Bronchial epithelial cell (primary cell): ENCODE measurements at regions not wholly inside any gene's neighbourhood (a gene's known extent, or its start where the extent isn't known, plus 50 kb on each side); places are given as distances from the start of the nearest gene placed in this dataset.

Experiments
- DNase-seq: peaks from one replicate; pipeline ENCODE4 v3.0.0-alpha.2; 2010; ENCODE audit warnings: low read depth
- FAIRE-seq: peaks from 2 replicates; lab custom pipeline; 2011; peaks lifted over from hg19 to GRCh38; lab: Jason Lieb, UNC
- H3K27me3 ChIP-seq: 2 replicates; pipeline ENCODE4 v1.5.1; 2011; ENCODE audit warnings: low read length; ENCODE audit not compliant: control insufficient read depth, insufficient read depth
- H3K36me3 ChIP-seq: 2 replicates; pipeline ENCODE4 v1.5.1; 2011; ENCODE audit warnings: low read length; ENCODE audit not compliant: control insufficient read depth, insufficient read depth
- H3K4me3 ChIP-seq: 2 replicates; pipeline ENCODE4 v1.5.1; 2011; ENCODE audit warnings: mild to moderate bottlenecking, low read depth, low read length, control low read depth
- TF ChIP-seq, protein P1 (sequence below): IDR thresholded peaks from 2 replicates; pipeline ENCODE4 v1.5.1; 2011; ENCODE audit warnings: mild to moderate bottlenecking, moderate library complexity, low read length, control low read depth, inconsistent platforms; ENCODE audit not compliant: insufficient read depth, severe bottlenecking

DNA sequence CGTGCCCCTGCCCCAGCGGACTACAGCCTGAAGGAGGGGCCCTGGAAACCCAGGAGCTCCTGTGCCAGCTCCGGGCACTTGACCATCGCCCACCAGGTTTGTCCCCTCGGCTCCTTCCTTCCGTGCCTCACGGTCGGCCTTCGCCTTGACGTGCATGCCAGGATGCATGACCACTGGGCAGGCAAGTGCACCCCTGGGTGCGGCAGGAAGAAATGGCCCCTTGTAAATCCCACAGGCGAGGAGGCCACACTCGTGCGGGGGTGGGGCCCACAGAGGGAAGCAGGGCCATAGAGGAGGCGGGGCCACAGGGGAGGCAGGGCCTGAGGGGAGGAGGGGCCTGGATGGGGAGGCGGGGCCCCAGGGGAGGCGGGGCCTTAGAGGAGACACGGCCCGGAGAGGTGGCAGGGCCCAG lies 81.7 kb downstream of the YTHDF1 start:
- DNase-seq: no peak
- FAIRE-seq: no peak

DNA sequence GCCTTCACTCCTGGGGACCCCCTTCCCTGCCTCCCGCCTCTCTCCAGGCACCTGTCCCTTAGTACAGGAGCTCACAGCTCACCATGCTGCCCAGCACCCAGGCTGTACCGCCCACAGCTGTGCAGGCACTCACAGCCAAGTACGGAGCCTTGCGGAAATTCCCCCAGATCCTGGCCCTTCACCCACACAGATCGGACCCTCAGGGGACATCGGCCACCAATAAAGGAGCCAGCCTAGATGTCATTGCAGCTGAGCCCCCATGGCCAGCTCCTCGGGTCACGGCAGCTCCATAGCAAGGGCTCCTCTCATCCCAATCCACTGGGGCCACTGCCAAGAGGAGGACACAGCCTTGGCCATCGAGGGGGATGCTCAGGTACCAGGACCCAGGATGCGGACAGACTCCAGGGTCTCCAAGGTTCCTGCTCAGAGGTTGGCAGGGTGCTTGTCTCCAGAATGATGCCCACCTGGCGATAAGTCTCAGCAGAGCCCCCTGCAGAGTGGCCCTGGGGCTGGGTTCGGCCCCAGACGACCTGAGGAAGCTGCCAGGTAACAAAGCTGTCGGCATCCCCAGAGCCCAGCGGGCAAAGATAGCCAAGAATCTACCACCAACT lies 82.3 kb downstream of the YTHDF1 start:
- Histone ChIP-seq H3K36me3 (no peaks in the 10 kb centered on the region), H3K27me3 (no peaks in the 10 kb centered on the region), H3K4me3 (no peak overlapping the region)
- FAIRE-seq: no peak
- no peak for DNase-seq
- TF ChIP-seq, protein P1, sequence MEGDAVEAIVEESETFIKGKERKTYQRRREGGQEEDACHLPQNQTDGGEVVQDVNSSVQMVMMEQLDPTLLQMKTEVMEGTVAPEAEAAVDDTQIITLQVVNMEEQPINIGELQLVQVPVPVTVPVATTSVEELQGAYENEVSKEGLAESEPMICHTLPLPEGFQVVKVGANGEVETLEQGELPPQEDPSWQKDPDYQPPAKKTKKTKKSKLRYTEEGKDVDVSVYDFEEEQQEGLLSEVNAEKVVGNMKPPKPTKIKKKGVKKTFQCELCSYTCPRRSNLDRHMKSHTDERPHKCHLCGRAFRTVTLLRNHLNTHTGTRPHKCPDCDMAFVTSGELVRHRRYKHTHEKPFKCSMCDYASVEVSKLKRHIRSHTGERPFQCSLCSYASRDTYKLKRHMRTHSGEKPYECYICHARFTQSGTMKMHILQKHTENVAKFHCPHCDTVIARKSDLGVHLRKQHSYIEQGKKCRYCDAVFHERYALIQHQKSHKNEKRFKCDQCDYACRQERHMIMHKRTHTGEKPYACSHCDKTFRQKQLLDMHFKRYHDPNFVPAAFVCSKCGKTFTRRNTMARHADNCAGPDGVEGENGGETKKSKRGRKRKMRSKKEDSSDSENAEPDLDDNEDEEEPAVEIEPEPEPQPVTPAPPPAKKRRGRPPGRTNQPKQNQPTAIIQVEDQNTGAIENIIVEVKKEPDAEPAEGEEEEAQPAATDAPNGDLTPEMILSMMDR: no peak

More for the DNA sequence above, 81.7 kb downstream of the YTHDF1 start:
- H3K36me3 ChIP-seq: no peaks in the 10 kb centered on the region
- H3K27me3 ChIP-seq: no peaks in the 10 kb centered on the region
- no peak overlapping the region for H3K4me3 ChIP-seq
- TF ChIP-seq, protein P1: no peak

DNA sequence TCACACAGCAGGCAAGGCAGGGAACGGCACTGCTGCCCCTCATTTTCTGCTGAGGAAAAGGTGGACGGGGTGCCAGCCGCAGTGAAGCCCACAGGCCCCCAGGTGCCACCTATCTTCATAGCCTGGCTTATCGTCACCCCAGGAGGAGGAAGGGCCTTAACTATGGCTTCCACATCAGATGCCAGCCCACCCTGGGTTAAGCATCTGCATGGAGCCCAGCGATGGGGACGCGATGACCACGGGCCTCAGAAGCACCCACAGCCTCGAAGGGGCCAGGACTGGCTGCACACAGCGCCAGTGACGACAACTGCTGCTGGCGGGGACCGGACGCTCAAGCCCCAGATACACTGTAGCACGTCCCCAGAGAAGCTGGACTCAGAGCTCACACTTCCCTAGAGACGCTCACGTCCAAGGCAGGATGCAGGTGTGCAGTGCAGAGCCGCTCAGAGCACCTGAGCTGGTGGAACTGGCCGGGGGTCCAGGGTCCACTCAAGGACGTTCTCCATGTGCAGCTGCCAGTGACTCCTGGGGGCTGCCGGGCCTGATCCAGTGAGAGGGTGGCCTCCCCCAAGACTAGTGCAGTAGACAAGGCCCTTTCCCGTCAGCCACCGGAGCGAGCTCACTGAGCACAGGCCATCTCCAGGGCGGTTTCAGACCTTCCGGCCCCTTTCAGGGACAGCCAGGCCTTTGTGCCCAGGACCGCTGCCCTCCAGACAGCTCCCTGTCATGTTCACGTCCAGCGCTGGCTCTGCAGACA lies 83.0 kb downstream of the YTHDF1 start:
- Histone ChIP-seq H3K4me3 (no peak overlapping the region), H3K27me3 (no peaks in the 10 kb centered on the region), H3K36me3 (no peaks in the 10 kb centered on the region)
- TF ChIP-seq, protein P1: no peak
- FAIRE-seq: no peak
- DNase-seq: no peak

DNA sequence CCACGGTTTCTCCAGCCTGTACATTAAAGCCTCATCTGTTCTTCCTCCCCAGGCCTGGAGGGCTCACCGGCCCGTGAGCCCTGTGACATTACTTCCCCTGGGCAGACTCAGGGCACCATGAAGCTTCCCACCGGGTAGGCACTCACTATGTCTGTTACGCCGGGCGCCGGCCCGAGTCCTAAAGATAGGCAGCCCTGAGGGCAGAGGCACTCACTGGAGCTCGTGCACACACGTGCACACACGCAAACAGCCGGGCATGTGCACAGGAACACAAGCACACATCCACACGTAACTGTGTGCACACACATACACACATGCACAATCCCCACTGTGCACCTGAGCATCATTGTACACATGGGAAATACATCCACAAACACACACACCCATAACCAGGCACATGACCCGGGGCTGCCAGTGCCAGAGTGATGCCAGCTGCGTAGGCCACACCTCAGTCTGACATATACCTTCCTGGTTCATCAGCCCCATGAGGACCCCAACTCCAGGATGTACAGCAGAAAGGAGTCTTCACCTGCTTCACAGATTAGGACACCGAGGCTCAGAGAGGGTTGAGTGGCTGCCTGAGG lies 83.7 kb downstream of the YTHDF1 start:
- Histone ChIP-seq H3K27me3 (no peaks in the 10 kb centered on the region), H3K36me3 (no peaks in the 10 kb centered on the region), H3K4me3 (no peak overlapping the region)
- DNase-seq (no peak), FAIRE-seq (no peak)
- TF ChIP-seq, protein P1: no peak

DNA sequence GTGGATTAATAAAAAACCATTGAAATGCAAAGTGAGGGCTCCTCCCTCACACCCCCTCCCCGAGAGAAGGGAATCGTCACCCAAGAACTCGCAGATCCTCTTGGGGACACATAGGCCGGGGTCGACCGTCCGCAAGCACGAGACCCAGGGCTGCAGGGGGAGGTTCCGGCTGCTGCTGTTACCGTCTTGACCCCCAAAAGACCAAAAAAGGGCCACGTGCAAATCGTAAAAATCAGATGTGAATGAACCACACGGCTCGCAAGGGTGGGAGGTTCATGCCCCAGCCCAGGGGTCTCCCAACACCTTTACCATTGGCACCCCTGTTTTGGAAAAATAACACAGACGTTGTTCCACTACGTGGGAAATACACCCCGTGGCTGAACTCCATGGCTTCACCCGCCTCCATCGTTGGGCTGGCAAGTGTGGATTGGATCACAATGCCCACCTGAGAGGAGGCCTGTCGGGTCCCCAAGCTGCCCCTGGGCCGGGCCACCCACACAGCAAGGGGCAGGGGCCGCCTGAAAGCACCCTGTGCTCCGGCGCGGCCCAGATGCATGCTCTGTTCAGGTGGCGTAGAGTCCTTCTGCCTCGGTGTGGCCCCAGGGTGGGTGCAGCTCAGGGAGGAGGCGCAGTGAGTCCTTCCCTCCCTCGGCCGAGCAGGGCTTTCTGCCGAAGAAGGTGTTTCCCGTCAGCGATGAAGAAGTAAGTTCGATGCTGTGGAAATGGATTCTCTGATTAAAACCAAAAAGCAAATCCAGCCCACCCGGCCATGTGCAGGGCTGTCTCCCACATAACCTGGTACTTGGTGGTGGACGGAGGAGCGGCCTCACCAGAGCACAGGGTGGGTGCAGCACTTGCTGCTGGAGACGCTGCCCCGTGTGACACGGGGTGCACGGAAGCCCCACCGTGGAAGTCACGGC lies 85.0 kb downstream of the YTHDF1 start:
- Histone ChIP-seq H3K36me3 (no peaks in the 10 kb centered on the region), H3K27me3 (no peaks in the 10 kb centered on the region), H3K4me3 (no peak overlapping the region)
- FAIRE-seq: no peak
- TF ChIP-seq, protein P1: no peak
- no peak for DNase-seq
